GM12875 (cell line): ENCODE measurements at regions not wholly inside any gene's neighbourhood (a gene's known extent, or its start where the extent isn't known, plus 50 kb on each side); places are given as distances from the start of the nearest gene placed in this dataset.

ENCODE experiments used
- H3K4me3 ChIP-seq: one replicate; pipeline ENCODE4 v1.5.1; 2011; ENCODE audit warnings: low read depth, low read length, control low read depth
- TF ChIP-seq, protein P1 (sequence below): IDR thresholded peaks from 2 replicates; pipeline ENCODE4 v1.5.1; 2011; ENCODE audit warnings: low read depth, mild to moderate bottlenecking, control low read depth, inconsistent platforms, low read length, moderate library complexity, borderline replicate concordance; ENCODE audit not compliant: insufficient read depth

- TF ChIP-seq, protein P1, sequence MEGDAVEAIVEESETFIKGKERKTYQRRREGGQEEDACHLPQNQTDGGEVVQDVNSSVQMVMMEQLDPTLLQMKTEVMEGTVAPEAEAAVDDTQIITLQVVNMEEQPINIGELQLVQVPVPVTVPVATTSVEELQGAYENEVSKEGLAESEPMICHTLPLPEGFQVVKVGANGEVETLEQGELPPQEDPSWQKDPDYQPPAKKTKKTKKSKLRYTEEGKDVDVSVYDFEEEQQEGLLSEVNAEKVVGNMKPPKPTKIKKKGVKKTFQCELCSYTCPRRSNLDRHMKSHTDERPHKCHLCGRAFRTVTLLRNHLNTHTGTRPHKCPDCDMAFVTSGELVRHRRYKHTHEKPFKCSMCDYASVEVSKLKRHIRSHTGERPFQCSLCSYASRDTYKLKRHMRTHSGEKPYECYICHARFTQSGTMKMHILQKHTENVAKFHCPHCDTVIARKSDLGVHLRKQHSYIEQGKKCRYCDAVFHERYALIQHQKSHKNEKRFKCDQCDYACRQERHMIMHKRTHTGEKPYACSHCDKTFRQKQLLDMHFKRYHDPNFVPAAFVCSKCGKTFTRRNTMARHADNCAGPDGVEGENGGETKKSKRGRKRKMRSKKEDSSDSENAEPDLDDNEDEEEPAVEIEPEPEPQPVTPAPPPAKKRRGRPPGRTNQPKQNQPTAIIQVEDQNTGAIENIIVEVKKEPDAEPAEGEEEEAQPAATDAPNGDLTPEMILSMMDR, result no peak
- H3K4me3 ChIP-seq, result no peak overlapping the region
These were observed 464.6 kb upstream of the ACTBL2 start for GRCh38 chr5:57947181-57947580.

DNA sequence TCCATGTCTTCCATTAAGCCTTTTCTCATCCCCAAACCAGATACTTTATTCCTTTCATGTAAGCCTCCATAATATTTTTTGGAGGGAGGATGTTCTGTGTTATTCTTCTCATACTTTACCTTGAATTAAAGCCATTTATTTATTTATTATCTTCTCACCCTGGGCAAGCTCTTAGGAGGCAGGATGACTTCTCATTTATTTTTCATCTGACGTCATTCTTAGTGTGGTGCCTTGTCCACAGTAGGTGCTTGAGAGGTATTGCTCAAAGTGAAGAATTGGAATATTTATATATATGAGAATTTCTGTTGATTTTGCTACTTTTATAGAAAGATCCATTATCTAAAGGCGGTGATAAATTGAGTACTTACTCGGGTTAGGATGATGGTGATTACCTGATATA, 458.3 kb upstream of the ACTBL2 start:
- TF ChIP-seq, protein P1, result no peak
- H3K4me3 ChIP-seq, result no peak overlapping the region

DNA sequence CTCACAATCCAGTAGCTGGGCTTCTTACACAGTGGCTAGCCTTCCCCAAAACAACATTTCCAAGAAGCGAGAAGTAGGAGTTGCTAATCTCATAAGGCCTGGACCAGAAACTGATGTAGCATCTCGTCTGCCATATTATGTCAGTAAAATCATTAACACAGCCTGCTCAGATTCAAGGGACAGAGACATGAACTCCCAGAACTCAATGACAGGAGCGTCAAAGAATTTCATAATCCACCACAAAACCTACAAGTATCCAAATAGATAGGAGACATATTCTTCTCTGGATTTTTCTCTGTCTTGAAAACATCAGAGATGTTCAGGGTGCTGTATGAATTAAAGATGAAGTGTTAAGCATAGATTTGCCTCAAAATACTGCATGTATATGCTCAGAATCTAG, 457.6 kb upstream of the ACTBL2 start:
- no peak overlapping the region for H3K4me3 ChIP-seq
- TF ChIP-seq, protein P1, result no peak

DNA sequence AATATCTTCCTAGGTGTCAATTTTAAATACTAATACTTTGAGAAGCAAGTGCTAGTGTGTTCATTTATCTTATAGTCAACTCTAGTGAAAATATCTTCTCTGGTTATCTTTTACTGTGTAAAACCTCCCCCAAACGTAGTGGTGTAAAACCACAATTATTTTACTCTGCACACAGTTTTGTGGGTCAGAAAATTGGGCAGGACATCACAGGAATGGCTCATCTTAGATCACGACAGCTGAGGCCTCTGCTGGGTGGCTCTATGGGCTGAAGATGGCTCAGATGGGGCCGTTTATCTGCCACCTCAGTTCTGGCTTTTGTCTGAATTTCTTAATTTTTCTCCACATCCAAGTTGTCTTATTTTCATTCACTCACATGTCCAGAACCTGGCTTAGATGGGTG, 457.2 kb upstream of the ACTBL2 start:
- no peak overlapping the region for H3K4me3 ChIP-seq
- TF ChIP-seq, protein P1, result no peak

DNA sequence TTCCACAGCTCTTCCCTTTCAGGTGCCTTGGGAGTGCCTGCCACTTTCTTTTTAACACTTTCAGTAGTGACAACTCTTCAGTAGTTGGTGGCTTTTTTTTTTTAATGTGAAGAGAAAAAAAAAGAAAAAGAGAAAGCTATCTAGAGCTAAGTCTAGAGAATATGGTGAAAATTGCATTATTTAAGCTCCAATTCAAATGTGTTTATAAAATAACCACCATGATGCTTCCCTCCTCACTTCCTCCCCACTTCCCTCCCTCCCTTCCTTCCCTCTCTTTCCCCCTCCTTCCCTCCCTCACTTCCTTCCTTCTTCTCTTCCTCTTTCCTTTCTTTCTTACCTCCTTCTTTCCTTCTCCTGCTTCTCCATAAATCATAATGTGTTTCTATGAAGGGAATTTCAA, 456.7 kb upstream of the ACTBL2 start:
- no peak overlapping the region for H3K4me3 ChIP-seq
- TF ChIP-seq, protein P1, result no peak

GRCh38 chr5:57938174-57938557, 455.6 kb upstream of the ACTBL2 start:
- H3K4me3 ChIP-seq, result no peak overlapping the region
- TF ChIP-seq, protein P1, result no peak

DNA sequence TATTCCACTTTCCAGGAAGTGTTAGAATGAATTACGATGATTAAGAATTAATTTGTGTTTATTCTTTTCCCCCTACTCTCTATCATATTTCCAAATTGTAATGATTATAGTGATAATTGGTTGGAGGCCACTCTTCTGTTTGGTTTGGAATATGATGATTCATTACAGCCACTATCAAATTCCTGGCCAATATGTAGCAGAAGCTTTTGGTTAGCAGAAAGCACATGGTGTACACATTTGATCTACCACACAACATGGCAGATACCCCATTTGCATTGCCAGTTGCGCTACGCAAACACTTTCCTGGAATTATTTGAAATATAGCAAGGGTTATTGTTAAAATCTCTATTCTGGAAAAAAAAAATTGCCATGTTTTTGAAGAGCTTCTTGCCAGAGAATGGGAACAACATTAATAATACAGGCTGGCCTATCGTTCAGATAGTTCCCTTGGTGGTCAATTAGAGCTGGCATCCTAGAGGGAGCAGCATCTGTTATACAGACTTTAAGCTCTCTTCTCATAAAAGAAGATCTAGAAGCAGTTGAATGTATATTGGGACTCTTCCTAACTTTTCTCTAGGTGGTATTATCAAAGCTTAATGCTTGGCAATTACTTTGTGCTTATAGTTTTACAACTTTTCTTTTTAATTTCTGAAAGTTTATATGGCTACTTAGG, 455.0 kb upstream of the ACTBL2 start:
- H3K4me3 ChIP-seq, result no peak overlapping the region
- TF ChIP-seq, protein P1, result no peak
